GM18951 (cell line): ENCODE measurements at regions not wholly inside any gene's neighbourhood (a gene's known extent, or its start where the extent isn't known, plus 50 kb on each side); places are given as distances from the start of the nearest gene placed in this dataset.

ENCODE experiments used
- POLR2A ChIP-seq: IDR thresholded peaks from 4 replicates; pipeline ENCODE4 v1.6.1; 2011; ENCODE audit warnings: mild to moderate bottlenecking; ENCODE audit not compliant: insufficient read length, insufficient read depth; ENCODE audit errors: extremely low read depth
- in situ Hi-C: fragments of 300-500 bp; cut with MboI; formaldehyde crosslinking; loops from one replicate; pipeline ENCODE4 v1.12.0; 2022; ENCODE audit warnings: low sequenced_read_pairs, mixed read lengths, inconsistent platforms; ENCODE audit not compliant: unreplicated experiment

GRCh38 chr2:52895726-52896340 lies 871.8 kb upstream of the CHAC2 start:
- in situ Hi-C loops, result no loop called here
- TF ChIP-seq POLR2A, result no peak

- in situ Hi-C loops, result no loop called here
- TF ChIP-seq POLR2A, result no peak
These were observed 881.0 kb upstream of the CHAC2 start for GRCh38 chr2:52886556-52886955.

DNA sequence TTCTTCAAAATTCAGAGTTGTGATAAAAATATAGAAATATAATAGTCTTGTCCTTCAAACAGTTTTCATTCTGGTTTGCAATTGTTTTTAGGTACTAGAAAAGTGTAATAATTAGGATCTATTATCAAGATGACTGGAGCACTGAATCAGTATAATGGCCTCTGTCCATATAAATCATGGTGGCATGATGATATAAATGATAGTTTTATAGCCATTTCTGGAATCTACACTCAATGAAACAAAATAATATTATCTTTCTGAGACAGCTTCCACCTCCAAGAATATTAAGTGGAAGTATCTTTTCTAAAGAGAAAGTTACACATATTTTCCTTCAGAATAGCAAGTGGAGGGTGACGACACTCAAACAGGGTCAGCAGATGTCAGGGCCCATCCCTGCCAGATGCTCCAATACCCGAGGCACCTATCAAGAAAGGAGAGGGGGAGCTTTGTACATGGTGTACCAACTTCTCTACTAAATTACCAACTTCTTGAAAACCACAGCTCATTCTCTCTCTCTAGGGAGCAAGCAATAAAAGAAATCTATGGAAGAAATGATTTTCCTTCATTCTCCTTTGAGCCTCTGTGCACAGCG lies 882.7 kb upstream of the CHAC2 start:
- TF ChIP-seq POLR2A, result no peak
- in situ Hi-C loops, result no loop called here

- TF ChIP-seq POLR2A, result no peak
- in situ Hi-C loops, result no loop called here
These were observed 884.6 kb upstream of the CHAC2 start for GRCh38 chr2:52882974-52883373.

GRCh38 chr2:52881606-52882005 lies 886.0 kb upstream of the CHAC2 start:
- in situ Hi-C loops, result no loop called here
- no peak for TF ChIP-seq POLR2A

GRCh38 chr2:52880872-52881271 lies 886.7 kb upstream of the CHAC2 start:
- no peak for TF ChIP-seq POLR2A
- in situ Hi-C loops, result no loop called here

DNA sequence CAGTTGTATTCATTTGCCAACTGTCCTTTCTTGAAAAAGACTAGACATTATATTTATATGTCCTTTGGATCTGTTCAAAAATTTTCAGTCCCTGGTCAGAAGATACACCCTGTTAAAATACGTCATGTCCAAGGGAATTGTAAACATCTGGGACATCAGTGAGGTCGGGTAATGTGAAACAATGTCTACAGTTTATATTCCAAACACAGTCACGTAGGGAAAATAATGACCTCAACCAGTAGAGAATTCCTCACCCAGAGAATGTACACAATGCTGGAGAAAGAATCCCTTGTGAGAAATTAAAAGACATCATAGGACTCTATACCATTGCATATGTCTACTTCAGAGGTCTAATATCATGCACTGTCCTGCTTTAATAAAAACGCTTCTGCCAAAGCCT lies 888.0 kb upstream of the CHAC2 start:
- in situ Hi-C loops, result no loop called here

DNA sequence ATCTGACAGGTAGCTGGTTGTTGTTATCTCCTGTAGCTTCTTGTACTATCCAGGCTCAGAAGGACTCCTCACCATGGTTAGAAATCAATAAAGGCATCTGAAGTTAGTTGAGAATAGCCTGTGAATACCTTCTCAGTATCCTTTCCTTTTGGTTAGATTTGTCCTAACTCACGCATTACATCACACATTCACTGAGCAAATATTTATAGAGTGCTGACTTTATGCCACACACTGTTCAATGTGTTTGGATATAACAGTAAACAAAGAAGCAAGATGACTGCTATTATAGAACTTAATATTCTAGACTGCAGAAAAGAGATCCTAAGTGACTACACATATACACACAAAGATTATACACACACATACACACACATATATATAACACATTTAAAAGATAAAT lies 889.9 kb upstream of the CHAC2 start:
- in situ Hi-C loops, result no loop called here

More for the DNA sequence above, 888.0 kb upstream of the CHAC2 start:
- TF ChIP-seq POLR2A, result no peak

DNA sequence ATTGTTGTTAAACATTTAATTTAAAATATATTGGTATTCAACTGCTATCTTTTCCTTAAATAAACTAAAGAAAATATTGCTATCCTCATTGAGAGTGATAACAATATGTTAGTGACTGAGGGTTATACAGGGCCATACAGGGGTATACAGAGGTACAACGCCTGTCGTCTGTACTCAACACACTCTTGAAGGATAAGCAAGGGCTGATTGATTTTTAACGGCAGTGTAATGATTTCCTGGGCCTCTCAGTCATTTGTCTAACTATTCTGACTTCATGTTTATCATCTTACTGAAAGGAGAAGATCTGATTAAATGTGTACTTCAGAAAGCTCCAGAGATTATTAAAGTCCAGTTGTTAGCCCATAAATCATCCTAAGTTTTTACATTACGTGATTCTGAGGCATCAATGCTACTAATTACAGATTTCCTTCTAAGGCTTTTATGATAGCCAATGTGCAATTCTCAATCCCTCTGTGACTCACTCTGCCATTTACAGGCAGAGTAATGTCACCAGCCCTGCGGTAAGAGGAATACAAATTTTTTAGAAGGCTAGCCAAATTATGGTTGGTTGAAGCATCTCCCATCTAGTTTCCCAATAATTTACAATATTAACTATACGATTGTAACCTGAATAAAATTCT lies 893.0 kb upstream of the CHAC2 start:
- in situ Hi-C loops, result no loop called here
- TF ChIP-seq POLR2A, result no peak

More for the DNA sequence above, 889.9 kb upstream of the CHAC2 start:
- TF ChIP-seq POLR2A, result no peak

- in situ Hi-C loops, result no loop called here
- no peak for TF ChIP-seq POLR2A
These were observed 904.8 kb upstream of the CHAC2 start for GRCh38 chr2:52862801-52863200.

DNA sequence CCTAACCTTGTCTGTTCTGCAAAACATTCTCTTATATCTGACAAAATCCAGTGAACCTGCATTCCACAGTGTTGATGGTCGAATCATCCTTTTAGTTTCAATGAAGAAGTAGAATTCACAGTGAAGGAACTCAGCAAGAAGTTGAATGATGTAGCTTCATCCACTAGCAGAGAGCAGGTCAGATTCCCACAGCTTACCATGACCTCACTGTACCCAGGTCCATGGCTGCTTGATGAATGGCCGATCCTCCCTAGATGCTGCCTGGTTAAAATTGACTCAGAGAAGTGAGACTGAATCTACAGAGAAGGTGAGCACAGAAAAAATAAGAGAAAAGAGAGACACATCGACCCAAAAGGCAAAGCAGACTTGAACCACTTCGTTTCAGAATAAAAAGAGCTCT lies 906.0 kb upstream of the CHAC2 start:
- TF ChIP-seq POLR2A, result no peak
- in situ Hi-C loops, result no loop called here

- no peak for TF ChIP-seq POLR2A
- in situ Hi-C loops, result no loop called here
These were observed 908.5 kb upstream of the CHAC2 start for GRCh38 chr2:52859065-52859464.

- TF ChIP-seq POLR2A, result no peak
- in situ Hi-C loops, result no loop called here
These were observed 909.9 kb upstream of the CHAC2 start for GRCh38 chr2:52857722-52858121.

DNA sequence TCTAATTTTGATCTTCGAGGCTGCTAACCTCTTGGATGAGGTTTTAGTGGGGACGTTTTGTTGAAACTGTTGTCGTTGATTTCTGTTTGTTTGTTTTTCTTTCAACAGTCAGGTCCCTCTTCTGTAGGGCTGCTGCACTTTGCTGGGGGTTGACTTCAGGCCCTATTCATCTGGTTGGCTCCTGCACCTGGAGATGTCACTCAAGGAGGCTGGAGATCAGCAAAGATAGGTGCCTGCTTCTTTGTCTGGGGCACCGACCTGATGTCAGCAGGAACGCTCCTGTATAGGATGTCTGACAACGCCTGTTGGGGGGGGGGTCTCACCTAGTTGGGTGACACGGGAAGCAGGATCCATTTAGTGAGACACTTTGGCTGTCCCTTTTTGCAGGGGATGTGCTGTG lies 915.6 kb upstream of the CHAC2 start:
- in situ Hi-C loops, result no loop called here
- TF ChIP-seq POLR2A, result no peak
